HG03354 (cell line): ENCODE measurements at regions not wholly inside any gene's neighbourhood (a gene's known extent, or its start where the extent isn't known, plus 50 kb on each side); places are given as distances from the start of the nearest gene placed in this dataset.

ENCODE experiments used
- ATAC-seq: cut with Tn5 transposase; IDR thresholded peaks from one replicate; pipeline ENCODE4 v1.9.1; 2021; ENCODE audit warnings: mild to moderate bottlenecking; ENCODE audit not compliant: unreplicated experiment, poor library complexity, severe bottlenecking

GRCh38 chr2:146189541-146189940 lies 1655.3 kb upstream of the ACVR2A start:
- no peak for ATAC-seq

- ATAC-seq: no peak
Measured at GRCh38 chr2:146173934-146174333, 1654.0 kb upstream of the ZEB2 start.

GRCh38 chr2:146161256-146161882 lies 1641.5 kb upstream of the ZEB2 start:
- no peak for ATAC-seq

GRCh38 chr2:146158072-146158674 lies 1638.3 kb upstream of the ZEB2 start:
- ATAC-seq: no peak

- ATAC-seq: no peak
Measured at GRCh38 chr2:146147448-146148012, 1627.6 kb upstream of the ZEB2 start.

- no peak for ATAC-seq
Measured at GRCh38 chr2:146143971-146144370, 1624.1 kb upstream of the ZEB2 start.

GRCh38 chr2:146138820-146139219 lies 1618.9 kb upstream of the ZEB2 start:
- ATAC-seq: no peak

GRCh38 chr2:146135245-146135644 lies 1615.3 kb upstream of the ZEB2 start:
- ATAC-seq: no peak

- no peak for ATAC-seq
Measured at GRCh38 chr2:146131785-146132184, 1611.9 kb upstream of the ZEB2 start.

GRCh38 chr2:146131048-146131447 lies 1611.1 kb upstream of the ZEB2 start:
- no peak for ATAC-seq

GRCh38 chr2:146130290-146130689 lies 1610.4 kb upstream of the ZEB2 start:
- no peak for ATAC-seq

GRCh38 chr2:146129231-146129630 lies 1609.3 kb upstream of the ZEB2 start:
- no peak for ATAC-seq

- ATAC-seq: no peak
Measured at GRCh38 chr2:146128216-146128615, 1608.3 kb upstream of the ZEB2 start.

GRCh38 chr2:146125551-146125950 lies 1605.6 kb upstream of the ZEB2 start:
- no peak for ATAC-seq

- ATAC-seq: no peak
Measured at GRCh38 chr2:146124741-146125140, 1604.8 kb upstream of the ZEB2 start.

GRCh38 chr2:146123714-146124113 lies 1603.8 kb upstream of the ZEB2 start:
- no peak for ATAC-seq

- ATAC-seq: no peak
Measured at GRCh38 chr2:146123256-146123655, 1603.3 kb upstream of the ZEB2 start.

- no peak for ATAC-seq
Measured at GRCh38 chr2:146119586-146119985, 1599.7 kb upstream of the ZEB2 start.

- no peak for ATAC-seq
Measured at GRCh38 chr2:146108993-146109392, 1589.1 kb upstream of the ZEB2 start.

GRCh38 chr2:146094185-146094584 lies 1574.3 kb upstream of the ZEB2 start:
- ATAC-seq: no peak

GRCh38 chr2:146081459-146081858 lies 1561.5 kb upstream of the ZEB2 start:
- no peak for ATAC-seq
